GM18907 (cell line): ENCODE measurements at regions not wholly inside any gene's neighbourhood (a gene's known extent, or its start where the extent isn't known, plus 50 kb on each side); places are given as distances from the start of the nearest gene placed in this dataset.
"Not testable (repeated sequence)": the region's sequence is repeated elsewhere in the genome, so short reads cannot be mapped to it uniquely, and the experiment has no call there.

Experiments
- ATAC-seq: cut with Tn5 transposase; IDR thresholded peaks from one replicate; pipeline ENCODE4 v1.9.1; 2021; ENCODE audit warnings: mild to moderate bottlenecking, moderate library complexity; ENCODE audit not compliant: unreplicated experiment

GRCh38 chr2:125979886-125980285 is 676.1 kb upstream of the GYPC start:
- ATAC-seq, result no peak

- ATAC-seq, result no peak
Observed at GRCh38 chr2:125983364-125983763, 672.6 kb upstream of the GYPC start.

DNA sequence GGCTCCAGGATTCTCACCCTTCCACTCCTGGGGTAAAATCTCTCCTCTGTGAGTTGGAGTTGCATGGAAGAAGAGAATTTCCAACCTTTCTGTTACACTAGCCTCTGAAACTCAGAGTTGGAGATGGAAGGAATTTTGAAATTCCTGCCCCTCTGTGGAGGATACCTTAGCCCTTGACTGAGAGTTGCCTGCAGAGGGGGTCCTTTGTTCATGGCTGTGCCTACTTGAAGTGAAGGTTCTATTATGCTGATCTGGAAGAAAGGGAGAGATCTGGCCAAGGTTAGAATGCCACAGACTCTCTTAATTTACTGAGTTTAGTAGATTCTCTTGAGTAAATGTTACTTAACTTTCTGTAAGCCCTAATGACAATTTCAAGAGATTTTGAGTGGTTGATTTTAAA is 626.6 kb upstream of the GYPC start:
- ATAC-seq, result no peak

- ATAC-seq, result peak; percentile 74
Observed at GRCh38 chr2:126038861-126039260, 617.1 kb upstream of the GYPC start.

GRCh38 chr2:126041391-126042047 is 614.4 kb upstream of the GYPC start:
- ATAC-seq, result no peak

GRCh38 chr2:126042089-126042488 is 613.9 kb upstream of the GYPC start:
- no peak for ATAC-seq

DNA sequence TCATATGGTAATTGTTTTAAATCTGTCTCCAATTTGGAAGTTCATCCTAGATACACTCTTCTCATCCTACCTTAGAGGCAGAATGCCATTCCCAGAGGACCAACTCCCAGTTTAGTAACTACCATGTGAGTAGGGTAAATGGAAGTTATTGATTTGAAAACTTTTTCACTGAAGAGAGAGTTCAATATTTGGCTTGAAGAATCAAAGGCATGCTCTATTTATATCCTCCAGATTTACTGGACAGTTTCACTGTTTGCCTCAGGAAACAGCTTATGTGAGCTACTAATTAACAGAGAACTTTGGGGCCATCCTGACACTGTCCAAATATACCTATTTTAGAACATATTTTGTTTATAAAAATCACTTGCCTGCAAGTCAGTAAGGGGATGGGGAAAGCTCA is 607.2 kb upstream of the GYPC start:
- no peak for ATAC-seq

DNA sequence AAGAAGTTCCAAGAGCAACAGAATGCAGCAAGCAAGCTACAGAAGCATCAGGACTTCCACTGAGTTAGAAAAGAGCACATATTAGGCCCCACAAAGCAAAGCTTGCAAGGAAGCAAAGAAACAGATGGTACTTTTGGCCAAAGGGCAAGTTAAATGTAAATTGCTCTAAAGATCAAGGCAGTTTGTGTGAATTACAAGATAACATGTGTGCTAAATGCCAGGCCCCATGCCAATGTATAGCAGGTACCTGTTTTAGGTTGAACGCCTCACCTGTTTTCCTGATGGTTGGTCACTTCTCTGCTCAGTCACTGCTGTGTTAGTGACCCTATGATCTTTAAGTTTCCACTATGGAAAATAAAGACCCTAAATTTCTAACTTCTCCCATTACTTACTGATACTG is 606.5 kb upstream of the GYPC start:
- no peak for ATAC-seq

GRCh38 chr2:126050991-126051736 is 604.8 kb upstream of the GYPC start:
- ATAC-seq, result no peak

DNA sequence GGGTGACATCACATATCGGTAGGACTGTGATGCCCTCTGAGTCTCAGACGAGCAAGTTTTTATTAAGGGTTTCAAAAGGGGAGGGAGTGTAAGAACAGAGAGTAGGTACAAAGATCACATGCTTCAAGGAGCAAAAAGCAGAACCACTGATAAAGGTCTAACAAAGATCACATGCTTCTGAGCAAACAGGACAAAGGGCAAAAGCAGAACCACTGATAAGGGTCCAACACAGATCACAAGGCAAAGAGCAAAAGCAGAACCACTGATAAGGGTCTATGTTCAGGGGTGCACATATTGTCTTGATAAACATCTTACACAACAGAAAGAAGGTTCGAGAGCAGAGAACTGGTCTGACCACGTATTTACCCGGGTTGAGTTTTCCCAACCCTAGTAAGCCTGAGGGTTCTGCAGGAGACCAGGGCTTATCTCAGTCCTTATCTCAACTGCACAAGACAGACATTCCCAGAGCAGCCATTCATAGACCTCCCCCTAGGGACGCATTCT is 604.2 kb upstream of the GYPC start:
- not testable (repeated sequence) for ATAC-seq

GRCh38 chr2:126059379-126059778 is 596.6 kb upstream of the GYPC start:
- ATAC-seq, result no peak

DNA sequence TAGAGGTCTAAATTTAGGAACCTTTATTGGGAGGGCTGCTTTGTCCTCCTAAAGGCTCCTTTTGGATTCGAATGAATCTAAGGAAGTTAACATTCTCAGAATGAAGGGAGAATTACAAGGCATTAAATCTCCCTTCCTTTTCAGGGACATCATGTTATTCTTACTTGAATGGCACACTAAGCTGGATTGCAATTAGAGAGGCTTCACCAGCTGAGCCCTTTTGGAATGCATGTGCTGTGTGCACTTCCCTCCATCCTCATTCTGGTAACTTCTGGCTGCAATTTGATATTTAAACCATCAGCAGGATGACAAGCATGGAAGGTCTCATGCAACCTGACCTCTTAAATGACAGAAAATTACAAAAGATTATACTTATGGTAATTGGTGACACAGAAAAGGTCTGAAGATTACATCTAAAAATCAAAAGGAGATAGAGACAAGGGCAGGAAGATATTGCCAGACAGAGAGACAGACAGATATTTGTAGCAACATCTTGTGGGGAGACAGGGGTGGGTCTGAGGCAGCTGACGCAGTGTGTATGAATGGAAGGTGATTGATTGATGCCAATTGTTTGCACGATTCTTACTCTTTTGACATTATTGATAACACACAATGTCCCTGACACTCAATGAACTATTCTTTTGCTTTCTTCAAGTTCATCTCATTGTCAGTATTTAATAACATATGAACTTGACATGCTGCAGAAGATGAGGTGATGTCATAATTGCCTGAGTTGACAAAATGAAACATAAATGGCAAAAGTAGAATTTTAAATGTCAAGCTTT is 570.8 kb upstream of the GYPC start:
- ATAC-seq, result no peak

- ATAC-seq, result no peak
Observed at GRCh38 chr2:126100962-126101361, 555.0 kb upstream of the GYPC start.

DNA sequence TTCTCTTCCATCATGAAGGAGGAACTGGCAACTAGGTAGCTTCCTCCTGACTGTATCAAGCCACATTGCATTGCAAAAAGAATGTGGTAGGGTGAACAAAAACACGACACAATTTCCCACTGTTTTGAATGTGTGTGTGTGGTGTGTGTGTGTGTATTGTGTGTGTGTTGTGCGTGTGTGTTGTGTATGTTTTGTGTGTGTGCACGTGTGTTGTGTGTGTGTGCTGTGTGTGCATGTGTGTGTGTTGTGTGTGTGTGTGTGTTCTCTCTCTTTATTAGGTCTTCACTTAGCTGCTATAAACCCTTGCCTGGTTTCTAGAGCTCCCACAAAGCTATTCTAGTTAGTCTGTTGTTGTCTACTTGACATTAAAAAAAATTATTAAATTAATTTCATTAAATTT is 550.0 kb upstream of the GYPC start:
- no peak for ATAC-seq

GRCh38 chr2:126107883-126108282 is 548.1 kb upstream of the GYPC start:
- no peak for ATAC-seq

DNA sequence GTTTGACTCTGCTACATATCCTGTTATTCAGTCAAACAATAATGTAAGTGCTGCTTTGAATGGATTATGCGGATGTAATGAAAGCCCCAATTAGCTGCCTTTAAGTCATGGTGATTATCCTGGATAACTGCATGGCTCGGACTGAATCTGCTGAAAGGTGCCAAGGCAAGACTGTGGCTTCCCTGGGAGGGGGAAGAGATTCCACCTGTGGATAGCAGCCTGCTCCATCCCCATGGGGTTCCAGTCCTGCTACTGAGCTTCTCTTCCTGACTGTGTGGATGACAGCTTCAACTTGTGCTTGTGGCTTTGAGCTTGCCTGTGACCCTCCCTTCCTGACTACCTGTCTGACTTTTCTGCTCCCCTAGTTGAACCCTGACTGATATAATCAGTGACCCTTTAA is 540.0 kb upstream of the GYPC start:
- ATAC-seq, result no peak

DNA sequence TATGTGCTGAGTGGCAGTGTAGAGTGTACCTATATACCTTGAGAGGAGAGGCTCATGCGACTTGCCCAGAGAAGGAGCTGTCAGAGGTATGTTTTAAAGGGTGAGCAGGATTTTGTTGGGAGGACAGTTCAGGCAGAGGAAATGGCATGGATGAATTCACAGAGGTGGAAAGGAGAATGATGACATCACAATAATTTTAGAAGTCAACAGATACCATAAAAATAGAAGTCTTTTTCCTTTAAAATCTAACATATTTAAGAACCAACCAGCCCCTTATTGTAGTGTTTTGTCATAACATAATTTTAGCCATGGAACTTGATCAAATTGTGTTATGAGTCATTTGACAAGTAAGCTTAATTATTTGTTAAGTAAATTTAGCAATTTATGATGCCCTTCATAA is 538.1 kb upstream of the GYPC start:
- ATAC-seq, result no peak

GRCh38 chr2:126145752-126146151 is 510.2 kb upstream of the GYPC start:
- ATAC-seq, result no peak

GRCh38 chr2:126154256-126154785 is 501.6 kb upstream of the GYPC start:
- no peak for ATAC-seq

- ATAC-seq, result not testable (repeated sequence)
Observed at GRCh38 chr2:126160950-126161349, 495.0 kb upstream of the GYPC start.

DNA sequence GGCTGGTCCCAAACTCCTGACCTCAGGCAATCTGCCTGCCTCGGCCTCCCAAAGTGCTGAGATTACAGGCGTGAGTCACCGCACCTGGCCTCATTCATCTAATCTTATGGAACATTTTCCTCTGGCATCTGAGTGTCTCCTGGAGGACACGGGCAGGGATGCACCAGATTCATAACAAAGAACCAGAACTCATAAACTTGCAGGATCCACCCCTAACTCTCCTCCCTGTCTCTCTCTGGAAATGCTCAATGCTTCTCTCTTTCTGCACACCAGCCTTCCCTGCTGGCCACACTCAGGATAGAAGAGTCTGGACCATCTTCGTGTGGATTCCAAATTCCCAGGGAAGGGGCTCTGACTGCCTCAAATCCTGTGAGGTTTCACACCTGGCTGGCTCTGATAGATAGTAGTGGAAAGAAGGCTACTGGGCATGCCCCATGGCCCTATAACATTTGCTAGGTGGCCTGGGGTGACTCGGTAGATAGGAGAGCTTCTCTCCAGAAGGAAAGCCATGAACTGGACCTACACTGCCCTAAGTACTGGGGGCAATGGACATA is 483.2 kb upstream of the GYPC start:
- no peak for ATAC-seq
